NCI-H2029 (cell line): ENCODE measurements at regions not wholly inside any gene's neighbourhood (a gene's known extent, or its start where the extent isn't known, plus 50 kb on each side); places are given as distances from the start of the nearest gene placed in this dataset.

Source experiments
- DNase-seq: peaks from one replicate; lab custom pipeline; 2025; lab: John Stamatoyannopoulos, UW

GRCh38 chr2:106041150-106041549, 153.0 kb downstream of the UXS1 start:
- DNase-seq, result no peak

DNA sequence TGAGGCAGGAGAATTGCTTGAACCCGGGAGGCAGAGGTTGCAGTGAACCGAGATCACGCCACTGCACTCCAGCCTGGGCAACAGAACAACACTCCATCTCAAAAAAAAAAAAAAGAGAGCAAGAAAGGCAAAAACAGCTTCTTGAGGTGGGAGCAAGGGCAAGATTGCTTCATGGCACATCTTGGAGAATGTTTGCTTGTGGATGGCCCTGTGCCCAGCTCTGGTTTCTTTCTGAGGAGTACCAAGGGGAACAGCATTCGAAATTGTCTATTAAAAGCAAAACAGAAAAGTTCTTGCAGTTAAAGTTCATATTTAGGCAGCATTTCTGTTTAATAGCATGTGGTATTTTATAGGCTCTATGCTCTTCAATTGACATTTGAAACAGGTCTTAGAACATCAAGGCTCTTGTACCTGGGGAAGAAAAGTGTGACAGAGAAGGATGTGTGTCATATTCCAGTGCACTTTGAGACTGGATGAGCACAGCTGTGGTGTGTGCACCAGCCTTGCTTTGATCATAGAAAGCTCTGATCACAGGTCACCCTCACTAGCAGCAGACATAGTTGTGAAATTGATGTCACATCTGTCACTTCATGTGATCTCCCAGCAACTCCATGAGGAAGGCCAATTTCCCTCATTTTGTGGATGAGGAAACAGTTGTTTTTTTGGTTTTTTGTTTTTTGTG, 154.3 kb downstream of the UXS1 start:
- DNase-seq, result no peak

- no peak for DNase-seq
Observed at GRCh38 chr2:106038601-106039375, 155.3 kb downstream of the UXS1 start.

DNA sequence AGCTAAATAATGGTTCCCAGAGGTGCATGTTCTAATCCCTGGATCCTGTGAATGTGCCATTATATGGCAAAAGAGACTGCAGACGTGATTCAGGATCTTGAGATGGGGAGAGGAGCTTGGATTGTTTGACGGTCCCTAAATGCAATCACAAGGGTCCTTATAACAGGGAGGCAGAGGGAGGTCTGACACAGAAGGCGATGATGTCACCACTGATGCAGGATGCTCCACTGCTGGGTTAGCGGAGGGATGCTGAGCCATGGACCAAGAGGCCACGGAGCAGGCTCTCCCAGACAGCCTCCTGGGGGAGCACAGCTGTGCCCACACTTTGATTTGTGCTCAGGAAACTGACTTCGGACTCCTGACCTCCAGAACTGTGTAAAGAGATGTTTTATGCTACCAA, 156.2 kb downstream of the UXS1 start:
- DNase-seq, result no peak

- DNase-seq, result no peak
Observed at GRCh38 chr2:106037262-106037661, 156.8 kb downstream of the UXS1 start.

GRCh38 chr2:106034325-106034724, 159.8 kb downstream of the UXS1 start:
- peak; percentile 49 for DNase-seq

DNA sequence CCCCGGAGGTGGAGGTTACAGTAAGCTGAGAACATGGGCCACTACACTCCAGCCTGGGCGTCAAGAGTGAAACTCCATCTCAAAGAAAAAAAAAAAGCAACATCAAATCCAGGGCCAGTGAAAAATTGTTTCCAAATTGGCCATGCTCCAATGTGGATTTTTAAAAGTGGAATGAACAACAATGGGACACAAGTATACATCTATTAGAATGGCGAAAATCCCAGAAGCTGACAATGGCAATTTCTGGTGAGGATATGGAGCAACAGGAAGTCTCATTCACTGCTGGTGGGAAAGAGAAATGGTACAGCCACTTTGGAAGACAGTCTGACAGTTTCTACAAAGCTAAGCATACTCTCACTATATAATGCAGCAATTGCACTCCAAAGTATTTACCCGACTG, 161.4 kb downstream of the UXS1 start:
- DNase-seq, result no peak

DNA sequence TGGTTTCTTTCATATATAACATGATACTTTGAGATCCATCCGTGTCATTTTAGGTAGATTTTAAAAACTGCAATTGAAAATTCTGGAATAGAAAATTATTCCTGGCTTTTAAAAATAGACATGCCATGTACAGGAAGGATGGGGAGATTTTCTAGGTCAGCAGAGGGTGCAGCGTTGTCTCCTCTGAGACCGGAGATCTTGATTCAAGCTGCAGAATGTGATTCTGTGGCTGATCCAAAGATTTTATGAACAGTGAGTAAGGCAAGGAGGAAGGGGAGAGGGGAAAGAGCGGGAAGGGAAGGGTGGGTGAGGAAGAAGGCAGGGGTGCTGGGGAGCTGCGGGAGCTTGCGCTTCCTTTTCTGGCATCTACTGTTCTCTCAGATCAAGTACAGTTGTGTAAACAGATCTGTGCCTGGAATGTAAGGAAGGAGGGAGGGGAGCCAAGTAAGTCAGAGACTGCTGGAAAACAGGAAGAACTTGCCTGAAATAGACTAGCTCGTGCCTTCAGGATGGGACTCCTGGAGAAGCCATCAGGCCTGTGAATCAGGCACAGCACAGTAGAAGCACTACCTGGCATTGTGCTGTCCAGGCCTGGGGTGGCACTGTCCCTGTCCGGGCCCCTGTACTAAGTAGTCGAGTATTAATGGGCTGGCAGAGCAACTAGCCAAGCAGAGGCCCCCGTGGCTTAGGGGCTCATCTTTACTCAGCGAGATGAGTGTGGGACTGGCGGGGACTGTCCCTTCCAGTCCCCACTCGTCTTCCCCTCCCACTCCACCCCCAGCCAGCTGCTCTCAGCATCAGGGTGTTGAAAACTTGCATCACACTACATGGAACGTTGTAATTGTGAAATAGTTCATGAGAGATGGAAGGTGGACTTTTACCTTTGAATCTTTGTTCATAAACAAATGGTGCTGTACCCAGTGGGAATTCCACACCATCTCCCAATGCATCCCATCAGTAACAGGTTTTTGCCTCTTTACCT, 163.5 kb downstream of the UXS1 start:
- DNase-seq, result no peak

GRCh38 chr2:106028192-106028591, 165.9 kb downstream of the UXS1 start:
- DNase-seq, result no peak

DNA sequence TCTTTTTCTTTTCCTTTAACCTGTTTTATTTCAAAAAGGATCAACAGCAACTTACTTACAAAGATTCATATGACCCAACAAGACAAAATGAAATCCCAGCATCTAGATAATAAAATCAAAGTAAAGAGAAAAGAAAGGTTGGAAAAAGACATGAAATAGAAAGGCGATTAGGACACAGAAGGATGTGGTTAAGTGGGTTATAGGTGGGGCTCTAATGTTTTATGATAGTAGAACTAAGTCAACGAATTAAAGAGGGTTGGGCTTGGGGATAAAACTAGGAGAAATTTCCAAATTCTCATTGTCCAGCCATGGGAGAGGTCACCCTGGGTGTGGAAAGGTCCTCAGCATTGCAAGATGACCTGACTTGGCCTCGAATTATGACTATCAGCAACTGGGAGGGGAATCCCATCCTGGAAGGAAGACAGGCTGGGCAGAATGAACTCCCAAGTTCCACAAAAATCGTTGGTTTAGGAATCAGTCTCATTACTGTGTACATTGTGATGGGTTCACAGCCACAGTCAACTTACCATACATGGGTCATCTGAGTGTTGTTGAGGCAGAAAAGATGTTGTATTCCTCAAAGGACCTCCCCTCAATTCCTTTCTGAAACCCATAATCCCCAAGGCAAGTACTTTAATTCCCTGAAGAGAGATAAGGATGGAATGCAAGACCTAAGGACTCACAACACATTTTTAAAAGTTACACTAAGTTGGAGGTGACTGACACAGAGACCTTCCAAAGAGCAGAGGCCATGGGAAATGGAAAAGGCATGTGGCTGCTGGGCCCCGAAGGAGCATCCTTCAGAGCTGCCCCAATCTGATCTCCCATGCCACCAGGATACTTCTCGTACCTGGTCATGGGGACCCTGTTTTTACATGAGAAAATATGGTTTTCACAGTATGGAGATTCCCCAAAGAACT, 167.6 kb downstream of the UXS1 start:
- DNase-seq, result no peak

GRCh38 chr2:106025796-106026195, 168.3 kb downstream of the UXS1 start:
- DNase-seq, result no peak

GRCh38 chr2:106021662-106022028, 172.5 kb downstream of the UXS1 start:
- no peak for DNase-seq

- DNase-seq, result no peak
Observed at GRCh38 chr2:106020821-106021661, 173.1 kb downstream of the UXS1 start.

DNA sequence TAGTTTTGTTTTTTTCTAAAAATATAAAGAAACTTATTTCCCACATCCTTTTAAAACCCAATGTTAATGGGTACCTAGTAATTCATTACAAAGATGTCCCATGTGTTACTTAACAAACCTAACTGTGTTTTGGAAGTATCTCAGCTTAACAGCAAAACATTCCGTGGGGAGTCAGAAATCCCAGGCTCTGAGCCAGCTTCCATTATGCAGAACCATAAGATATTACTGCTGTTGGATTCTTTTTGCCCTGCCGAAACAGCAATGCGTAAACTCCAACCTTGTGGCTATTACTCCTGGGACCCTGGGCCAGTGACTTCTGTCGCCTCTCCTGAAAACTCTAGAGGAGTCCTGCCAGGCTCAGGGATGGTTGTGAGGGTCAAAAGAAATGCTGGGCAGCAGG, 174.1 kb downstream of the UXS1 start:
- DNase-seq, result no peak

GRCh38 chr2:106018141-106018540, 176.0 kb downstream of the UXS1 start:
- DNase-seq, result no peak

- DNase-seq, result no peak
Observed at GRCh38 chr2:106012591-106013347, 181.3 kb downstream of the UXS1 start.

- DNase-seq, result no peak
Observed at GRCh38 chr2:106012001-106012590, 182.0 kb downstream of the UXS1 start.

- DNase-seq, result peak; percentile 76
Observed at GRCh38 chr2:106011380-106011779, 182.7 kb downstream of the UXS1 start.

DNA sequence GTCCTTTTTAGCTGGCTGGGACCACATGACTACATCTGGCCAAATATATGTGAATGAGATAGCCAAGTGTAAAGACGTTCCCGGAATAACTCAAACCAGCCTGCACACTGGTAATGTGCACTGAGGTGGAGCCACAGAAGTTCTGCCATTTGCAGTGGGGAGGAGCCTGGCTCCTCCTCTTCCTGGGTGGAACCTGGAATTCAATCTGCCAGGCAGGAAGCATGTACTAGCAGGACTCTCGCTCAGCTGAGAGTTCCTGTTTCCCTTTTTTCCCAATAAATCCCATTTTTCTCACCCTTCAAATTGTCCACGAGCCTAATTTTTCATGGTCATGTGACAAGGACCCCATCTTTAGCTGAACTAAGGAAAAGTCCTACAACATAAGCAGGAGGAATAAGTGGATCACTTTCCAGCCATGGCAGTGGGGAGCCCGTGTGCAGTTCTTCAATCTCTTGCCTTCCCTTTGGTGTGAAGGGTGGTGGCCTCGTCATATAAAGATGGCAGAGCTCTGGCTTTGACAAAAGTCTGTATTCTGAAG, 183.2 kb downstream of the UXS1 start:
- no peak for DNase-seq
